ENCODE measurements at regions not wholly inside any gene's neighbourhood (a gene's known extent, or its start where the extent isn't known, plus 50 kb on each side); places are given as distances from the start of the nearest gene placed in this dataset.

DNA sequence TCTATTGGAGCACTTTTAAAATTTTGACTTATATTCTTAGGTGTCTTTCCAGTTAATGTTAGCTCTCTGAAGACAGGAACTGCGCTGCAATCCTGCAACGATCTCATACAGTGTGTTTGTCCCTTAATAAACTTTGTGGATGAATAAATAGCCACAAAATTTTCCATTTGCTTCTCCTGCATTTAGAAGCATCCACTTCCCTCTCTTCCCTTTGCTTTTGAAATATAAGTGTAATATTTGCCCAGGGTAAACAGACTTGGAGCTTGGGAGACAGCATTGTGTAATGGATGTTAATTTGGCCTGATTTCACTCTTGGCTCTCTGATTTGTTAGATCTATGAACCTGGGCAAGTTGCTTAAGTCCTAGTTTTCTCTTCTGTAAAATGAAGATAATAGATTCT, 58.2 kb upstream of the CD28 start (continued):
- TF ChIP-seq, protein P1, sequence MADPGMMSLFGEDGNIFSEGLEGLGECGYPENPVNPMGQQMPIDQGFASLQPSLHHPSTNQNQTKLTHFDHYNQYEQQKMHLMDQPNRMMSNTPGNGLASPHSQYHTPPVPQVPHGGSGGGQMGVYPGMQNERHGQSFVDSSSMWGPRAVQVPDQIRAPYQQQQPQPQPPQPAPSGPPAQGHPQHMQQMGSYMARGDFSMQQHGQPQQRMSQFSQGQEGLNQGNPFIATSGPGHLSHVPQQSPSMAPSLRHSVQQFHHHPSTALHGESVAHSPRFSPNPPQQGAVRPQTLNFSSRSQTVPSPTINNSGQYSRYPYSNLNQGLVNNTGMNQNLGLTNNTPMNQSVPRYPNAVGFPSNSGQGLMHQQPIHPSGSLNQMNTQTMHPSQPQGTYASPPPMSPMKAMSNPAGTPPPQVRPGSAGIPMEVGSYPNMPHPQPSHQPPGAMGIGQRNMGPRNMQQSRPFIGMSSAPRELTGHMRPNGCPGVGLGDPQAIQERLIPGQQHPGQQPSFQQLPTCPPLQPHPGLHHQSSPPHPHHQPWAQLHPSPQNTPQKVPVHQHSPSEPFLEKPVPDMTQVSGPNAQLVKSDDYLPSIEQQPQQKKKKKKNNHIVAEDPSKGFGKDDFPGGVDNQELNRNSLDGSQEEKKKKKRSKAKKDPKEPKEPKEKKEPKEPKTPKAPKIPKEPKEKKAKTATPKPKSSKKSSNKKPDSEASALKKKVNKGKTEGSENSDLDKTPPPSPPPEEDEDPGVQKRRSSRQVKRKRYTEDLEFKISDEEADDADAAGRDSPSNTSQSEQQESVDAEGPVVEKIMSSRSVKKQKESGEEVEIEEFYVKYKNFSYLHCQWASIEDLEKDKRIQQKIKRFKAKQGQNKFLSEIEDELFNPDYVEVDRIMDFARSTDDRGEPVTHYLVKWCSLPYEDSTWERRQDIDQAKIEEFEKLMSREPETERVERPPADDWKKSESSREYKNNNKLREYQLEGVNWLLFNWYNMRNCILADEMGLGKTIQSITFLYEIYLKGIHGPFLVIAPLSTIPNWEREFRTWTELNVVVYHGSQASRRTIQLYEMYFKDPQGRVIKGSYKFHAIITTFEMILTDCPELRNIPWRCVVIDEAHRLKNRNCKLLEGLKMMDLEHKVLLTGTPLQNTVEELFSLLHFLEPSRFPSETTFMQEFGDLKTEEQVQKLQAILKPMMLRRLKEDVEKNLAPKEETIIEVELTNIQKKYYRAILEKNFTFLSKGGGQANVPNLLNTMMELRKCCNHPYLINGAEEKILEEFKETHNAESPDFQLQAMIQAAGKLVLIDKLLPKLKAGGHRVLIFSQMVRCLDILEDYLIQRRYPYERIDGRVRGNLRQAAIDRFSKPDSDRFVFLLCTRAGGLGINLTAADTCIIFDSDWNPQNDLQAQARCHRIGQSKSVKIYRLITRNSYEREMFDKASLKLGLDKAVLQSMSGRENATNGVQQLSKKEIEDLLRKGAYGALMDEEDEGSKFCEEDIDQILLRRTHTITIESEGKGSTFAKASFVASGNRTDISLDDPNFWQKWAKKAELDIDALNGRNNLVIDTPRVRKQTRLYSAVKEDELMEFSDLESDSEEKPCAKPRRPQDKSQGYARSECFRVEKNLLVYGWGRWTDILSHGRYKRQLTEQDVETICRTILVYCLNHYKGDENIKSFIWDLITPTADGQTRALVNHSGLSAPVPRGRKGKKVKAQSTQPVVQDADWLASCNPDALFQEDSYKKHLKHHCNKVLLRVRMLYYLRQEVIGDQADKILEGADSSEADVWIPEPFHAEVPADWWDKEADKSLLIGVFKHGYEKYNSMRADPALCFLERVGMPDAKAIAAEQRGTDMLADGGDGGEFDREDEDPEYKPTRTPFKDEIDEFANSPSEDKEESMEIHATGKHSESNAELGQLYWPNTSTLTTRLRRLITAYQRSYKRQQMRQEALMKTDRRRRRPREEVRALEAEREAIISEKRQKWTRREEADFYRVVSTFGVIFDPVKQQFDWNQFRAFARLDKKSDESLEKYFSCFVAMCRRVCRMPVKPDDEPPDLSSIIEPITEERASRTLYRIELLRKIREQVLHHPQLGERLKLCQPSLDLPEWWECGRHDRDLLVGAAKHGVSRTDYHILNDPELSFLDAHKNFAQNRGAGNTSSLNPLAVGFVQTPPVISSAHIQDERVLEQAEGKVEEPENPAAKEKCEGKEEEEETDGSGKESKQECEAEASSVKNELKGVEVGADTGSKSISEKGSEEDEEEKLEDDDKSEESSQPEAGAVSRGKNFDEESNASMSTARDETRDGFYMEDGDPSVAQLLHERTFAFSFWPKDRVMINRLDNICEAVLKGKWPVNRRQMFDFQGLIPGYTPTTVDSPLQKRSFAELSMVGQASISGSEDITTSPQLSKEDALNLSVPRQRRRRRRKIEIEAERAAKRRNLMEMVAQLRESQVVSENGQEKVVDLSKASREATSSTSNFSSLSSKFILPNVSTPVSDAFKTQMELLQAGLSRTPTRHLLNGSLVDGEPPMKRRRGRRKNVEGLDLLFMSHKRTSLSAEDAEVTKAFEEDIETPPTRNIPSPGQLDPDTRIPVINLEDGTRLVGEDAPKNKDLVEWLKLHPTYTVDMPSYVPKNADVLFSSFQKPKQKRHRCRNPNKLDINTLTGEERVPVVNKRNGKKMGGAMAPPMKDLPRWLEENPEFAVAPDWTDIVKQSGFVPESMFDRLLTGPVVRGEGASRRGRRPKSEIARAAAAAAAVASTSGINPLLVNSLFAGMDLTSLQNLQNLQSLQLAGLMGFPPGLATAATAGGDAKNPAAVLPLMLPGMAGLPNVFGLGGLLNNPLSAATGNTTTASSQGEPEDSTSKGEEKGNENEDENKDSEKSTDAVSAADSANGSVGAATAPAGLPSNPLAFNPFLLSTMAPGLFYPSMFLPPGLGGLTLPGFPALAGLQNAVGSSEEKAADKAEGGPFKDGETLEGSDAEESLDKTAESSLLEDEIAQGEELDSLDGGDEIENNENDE (IDR thresholded peaks at IDR 0.05; ENCODE audit: insufficient replicate concordance, low read length): no peak
- TF ChIP-seq RXRA (IDR thresholded peaks at IDR 0.05; ENCODE audit: insufficient read depth, low read depth, low read length): no peak
- no peak for TF ChIP-seq YY1 (IDR thresholded peaks at IDR 0.05; ENCODE audit: low read depth, low read length)
- TF ChIP-seq CEBPB (IDR thresholded peaks at IDR 0.05; ENCODE audit: low read depth, low read length): no peak
- TF ChIP-seq EP300 (IDR thresholded peaks at IDR 0.05; ENCODE audit: borderline replicate concordance in 1 of 2, low read depth in 2 of 2, low read length in 2 of 2): no peak
- TF ChIP-seq, protein P2, sequence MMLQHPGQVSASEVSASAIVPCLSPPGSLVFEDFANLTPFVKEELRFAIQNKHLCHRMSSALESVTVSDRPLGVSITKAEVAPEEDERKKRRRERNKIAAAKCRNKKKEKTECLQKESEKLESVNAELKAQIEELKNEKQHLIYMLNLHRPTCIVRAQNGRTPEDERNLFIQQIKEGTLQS (IDR thresholded peaks at IDR 0.05; ENCODE audit: insufficient read depth, low read depth, low read length): no peak
- no peak for TF ChIP-seq SIN3A (conservative IDR thresholded peaks at IDR 0.05 in 1 of 2, IDR thresholded peaks at IDR 0.05 in 1 of 2; ENCODE audit: low read depth in 1 of 2, low read length in 2 of 2)
- TF ChIP-seq PHF8 (conservative IDR thresholded peaks at IDR 0.05; ENCODE audit: low read depth, low read length): no peak
